HG02973 (cell line): ENCODE measurements at regions not wholly inside any gene's neighbourhood (a gene's known extent, or its start where the extent isn't known, plus 50 kb on each side); places are given as distances from the start of the nearest gene placed in this dataset.

Experiments used
- ATAC-seq: cut with Tn5 transposase; IDR thresholded peaks from one replicate; pipeline ENCODE4 v1.9.1; 2021; ENCODE audit warnings: moderate library complexity; ENCODE audit not compliant: unreplicated experiment

GRCh38 chr4:58216461-58216860 is 1106.3 kb upstream of the IGFBP7 start:
- ATAC-seq: no peak

- ATAC-seq: no peak
Observed at GRCh38 chr4:58214376-58214775, 1104.2 kb upstream of the IGFBP7 start.

- ATAC-seq: no peak
Observed at GRCh38 chr4:58209551-58209950, 1099.4 kb upstream of the IGFBP7 start.

GRCh38 chr4:58209001-58209400 is 1098.8 kb upstream of the IGFBP7 start:
- ATAC-seq: no peak

GRCh38 chr4:58205446-58206235 is 1095.5 kb upstream of the IGFBP7 start:
- ATAC-seq: no peak

- no peak for ATAC-seq
Observed at GRCh38 chr4:58192217-58192616, 1082.0 kb upstream of the IGFBP7 start.

GRCh38 chr4:58191109-58191508 is 1080.9 kb upstream of the IGFBP7 start:
- ATAC-seq: no peak

- ATAC-seq: no peak
Observed at GRCh38 chr4:58188316-58188715, 1078.1 kb upstream of the IGFBP7 start.

- ATAC-seq: no peak
Observed at GRCh38 chr4:58175024-58175423, 1064.8 kb upstream of the IGFBP7 start.

GRCh38 chr4:58166490-58166889 is 1056.3 kb upstream of the IGFBP7 start:
- ATAC-seq: no peak

GRCh38 chr4:58163156-58163555 is 1053.0 kb upstream of the IGFBP7 start:
- no peak for ATAC-seq

GRCh38 chr4:58149404-58150085 is 1039.4 kb upstream of the IGFBP7 start:
- ATAC-seq: no peak

GRCh38 chr4:58144721-58145120 is 1034.5 kb upstream of the IGFBP7 start:
- ATAC-seq: no peak

GRCh38 chr4:58138786-58139668 is 1028.8 kb upstream of the IGFBP7 start:
- no peak for ATAC-seq

- ATAC-seq: no peak
Observed at GRCh38 chr4:58136604-58137003, 1026.4 kb upstream of the IGFBP7 start.

- ATAC-seq: no peak
Observed at GRCh38 chr4:58127680-58128079, 1017.5 kb upstream of the IGFBP7 start.

GRCh38 chr4:58119298-58119697 is 1009.1 kb upstream of the IGFBP7 start:
- no peak for ATAC-seq

- no peak for ATAC-seq
Observed at GRCh38 chr4:58113126-58113525, 1002.9 kb upstream of the IGFBP7 start.

- no peak for ATAC-seq
Observed at GRCh38 chr4:58111818-58112217, 1001.6 kb upstream of the IGFBP7 start.

- no peak for ATAC-seq
Observed at GRCh38 chr4:58093352-58093751, 983.2 kb upstream of the IGFBP7 start.

- no peak for ATAC-seq
Observed at GRCh38 chr4:58090539-58090938, 980.4 kb upstream of the IGFBP7 start.
